ENCODE measurements at regions not wholly inside any gene's neighbourhood (a gene's known extent, or its start where the extent isn't known, plus 50 kb on each side); places are given as distances from the start of the nearest gene placed in this dataset.
"Not testable (repeated sequence)": the region's sequence is repeated elsewhere in the genome, so short reads cannot be mapped to it uniquely, and the experiment has no call there.

DNA sequence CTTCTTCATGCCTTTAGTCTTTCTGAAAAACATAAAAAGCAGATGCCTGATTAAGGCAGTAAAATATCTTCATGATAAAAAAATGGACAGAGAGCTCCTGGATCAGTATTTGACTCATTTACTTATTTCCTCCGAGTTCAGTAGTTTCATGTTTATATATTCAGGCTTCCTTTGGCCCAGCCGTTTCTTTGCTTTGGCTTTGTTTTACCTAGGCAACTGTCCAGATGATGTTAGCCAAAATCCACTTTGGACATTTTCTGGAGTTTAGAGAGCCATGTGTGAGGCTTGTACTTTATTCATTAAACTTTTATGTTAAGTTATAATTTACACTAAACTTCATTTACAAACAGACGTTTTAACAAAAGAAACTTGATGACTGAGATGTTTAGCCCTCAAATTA lies 307.1 kb upstream of the RSPO3 start:
- DNase-seq (ENCODE audit: low read depth): no peak

DNA sequence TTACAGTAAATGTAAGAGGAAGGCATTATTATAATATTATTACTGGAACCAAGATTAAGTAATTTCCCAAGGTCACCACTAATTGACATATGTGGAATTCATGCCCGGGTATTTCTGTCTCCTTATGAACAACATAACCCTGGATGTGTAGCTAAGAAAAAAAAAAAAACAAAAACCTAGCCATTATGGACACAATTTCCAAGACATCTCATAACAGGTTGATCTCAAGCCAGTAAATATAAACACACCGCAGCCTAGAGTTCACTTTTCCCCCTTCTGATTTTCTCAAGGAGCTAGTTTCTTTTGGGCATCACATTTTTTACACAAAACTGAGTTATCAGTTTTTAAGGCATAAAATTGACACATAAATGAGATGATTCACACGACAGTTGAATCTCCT lies 306.5 kb upstream of the RSPO3 start:
- DNase-seq (ENCODE audit: low read depth): no peak

DNA sequence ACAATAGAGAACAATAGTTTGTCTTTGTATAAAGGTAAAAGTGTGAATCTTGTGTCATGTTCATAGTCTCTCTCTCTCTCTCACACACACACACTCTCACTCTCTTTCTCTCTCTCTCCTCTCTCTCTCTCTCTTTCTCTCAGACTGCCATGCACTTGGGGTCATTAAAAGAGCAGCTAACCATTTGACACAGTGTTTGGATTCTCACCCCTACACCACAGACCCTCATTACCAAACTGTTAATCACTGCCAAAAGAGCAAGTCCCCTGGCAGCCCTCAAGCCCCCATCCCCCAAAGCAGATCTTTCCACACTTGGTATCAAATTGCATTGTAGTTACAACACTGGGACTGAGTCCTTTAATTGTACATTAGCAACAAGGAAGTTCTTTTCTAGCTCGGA lies 305.8 kb upstream of the RSPO3 start:
- DNase-seq (ENCODE audit: low read depth): no peak

DNA sequence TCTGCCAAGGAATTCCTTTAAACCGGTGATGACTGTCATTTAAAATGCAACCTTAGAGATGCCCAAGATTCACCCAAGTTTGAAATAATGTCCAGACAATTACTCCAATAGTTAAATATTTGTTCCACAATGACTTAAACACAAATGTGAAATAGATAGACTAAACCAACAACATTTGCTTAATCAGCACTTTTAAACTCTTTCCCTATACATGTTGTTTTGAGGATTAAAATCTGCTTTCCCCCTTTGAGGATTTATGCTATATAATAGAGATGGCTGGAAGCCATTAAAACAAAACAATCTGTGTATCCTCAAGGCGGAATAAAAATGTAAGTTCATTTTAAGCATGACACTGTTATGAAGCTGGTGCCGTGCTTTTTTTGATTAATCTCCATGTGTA lies 297.8 kb upstream of the RSPO3 start:
- DNase-seq (ENCODE audit: low read depth): no peak

DNA sequence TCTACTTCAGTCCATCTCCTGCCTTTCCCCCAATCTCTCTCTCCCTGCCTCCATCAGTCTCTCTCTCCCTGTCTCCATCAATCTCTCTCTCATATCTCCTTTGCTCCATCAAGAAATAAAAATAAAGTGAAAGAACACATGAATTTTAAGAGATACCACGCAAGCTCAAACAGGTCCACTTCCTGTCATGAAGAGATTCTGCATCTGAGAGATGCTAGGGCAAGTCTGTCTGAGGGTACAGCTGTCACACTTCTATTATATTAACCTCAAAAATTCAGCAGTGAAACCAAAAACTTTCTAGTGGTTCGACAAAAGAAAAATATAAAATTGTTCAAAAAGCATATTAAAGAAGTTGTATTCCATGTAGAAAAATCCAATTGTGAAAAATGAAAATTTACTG lies 296.8 kb upstream of the RSPO3 start:
- DNase-seq (ENCODE audit: low read depth): no peak

DNA sequence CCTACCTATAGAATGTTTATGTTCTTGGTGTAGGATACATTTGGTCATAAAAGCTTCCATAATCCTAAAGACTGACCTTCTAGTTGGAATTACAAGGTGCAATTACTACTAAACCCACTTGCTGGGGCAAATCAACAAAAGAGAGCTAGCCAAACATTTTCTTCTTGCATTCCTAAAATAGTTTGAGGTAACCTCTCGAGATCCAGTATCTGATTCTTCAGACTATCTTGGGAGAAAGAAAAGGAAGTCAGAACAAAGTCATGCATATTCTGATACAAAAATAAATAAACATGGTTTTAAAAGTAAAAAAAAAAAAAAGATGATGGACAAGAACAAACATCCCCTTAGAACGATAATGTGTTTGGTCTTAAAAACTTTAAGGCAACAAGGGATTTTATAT lies 294.2 kb upstream of the RSPO3 start:
- no peak for DNase-seq (ENCODE audit: low read depth)

DNA sequence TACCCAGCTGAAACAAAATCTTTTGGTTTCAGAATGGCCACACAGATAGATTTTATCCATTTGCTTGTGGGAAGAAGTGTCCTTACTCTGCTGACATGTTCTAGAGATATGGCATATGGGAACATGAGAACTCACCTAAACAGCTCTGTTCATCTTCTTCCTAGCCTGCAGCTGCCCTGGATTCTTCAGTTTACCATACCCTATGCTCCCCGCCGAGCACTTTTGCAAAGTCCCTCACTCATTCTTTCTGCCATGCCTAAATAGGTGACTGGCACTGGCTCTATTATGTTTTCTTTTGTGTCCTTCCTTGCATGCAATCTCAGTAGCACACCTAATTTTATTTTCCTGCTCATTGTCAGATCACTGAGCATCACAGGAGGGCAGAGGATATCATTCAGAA lies 293.7 kb upstream of the RSPO3 start:
- no peak for DNase-seq (ENCODE audit: low read depth)

DNA sequence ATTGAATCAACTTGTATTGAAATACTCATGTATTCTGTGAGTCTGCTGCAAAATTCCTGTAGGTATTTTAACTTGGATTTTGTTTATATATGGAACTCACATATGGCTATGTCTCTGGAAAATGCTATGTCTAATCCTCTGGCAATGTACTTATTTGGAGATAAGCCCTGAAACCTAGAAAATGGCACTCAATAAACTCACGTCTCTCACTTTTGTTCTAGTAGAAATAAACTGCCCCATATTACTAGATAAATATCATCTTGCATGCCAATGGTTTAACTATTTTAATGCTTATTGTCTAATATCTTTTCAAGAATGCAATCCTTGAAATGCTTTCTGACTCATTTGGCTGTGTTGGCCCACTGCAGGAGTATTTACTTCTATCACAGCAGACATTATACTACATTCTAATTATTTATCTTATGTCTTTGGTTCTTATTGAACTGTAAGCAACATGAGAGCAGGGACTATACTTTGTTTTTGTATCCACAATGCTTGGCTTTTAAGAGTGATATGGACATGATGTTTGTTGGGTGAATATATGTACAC lies 292.2 kb upstream of the RSPO3 start:
- DNase-seq (ENCODE audit: low read depth): no peak

DNA sequence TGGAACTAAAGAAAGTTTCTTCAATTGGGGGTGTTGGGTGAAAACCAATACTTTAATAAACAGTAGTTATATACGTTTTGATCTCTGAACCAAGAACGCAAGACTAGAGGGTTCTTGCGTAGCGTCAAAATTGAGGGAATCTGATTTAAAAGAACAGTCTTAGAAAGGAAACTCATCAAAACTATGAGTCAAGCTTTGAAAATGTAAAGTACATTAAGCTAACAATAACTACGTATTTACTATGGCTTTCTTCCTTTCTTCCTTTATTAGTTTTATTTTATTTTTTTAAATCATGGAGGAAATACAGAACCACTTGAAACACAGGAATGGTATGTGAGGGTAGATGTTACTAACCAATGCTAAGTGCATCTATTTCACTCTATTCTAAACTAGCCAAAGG lies 287.0 kb upstream of the RSPO3 start:
- DNase-seq (ENCODE audit: low read depth): no peak

DNA sequence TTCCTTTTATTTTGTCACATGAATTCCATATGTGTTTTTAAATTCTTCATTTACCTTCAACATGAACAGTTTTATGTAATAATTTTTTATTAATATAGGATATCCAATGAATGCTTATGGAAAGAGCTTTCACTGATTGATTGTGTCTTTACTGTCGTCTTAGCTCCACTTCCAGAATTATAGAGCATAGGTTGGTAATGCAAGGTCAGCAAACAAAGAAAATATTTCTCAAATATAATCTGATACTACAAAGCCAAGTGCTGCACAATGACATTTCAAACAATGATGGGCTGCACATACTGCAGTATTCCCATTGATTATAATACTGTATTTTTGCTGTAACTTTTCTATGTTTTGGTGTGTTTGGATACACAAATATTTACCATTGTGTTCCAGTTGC lies 275.7 kb upstream of the RSPO3 start:
- no peak for DNase-seq (ENCODE audit: low read depth)

DNA sequence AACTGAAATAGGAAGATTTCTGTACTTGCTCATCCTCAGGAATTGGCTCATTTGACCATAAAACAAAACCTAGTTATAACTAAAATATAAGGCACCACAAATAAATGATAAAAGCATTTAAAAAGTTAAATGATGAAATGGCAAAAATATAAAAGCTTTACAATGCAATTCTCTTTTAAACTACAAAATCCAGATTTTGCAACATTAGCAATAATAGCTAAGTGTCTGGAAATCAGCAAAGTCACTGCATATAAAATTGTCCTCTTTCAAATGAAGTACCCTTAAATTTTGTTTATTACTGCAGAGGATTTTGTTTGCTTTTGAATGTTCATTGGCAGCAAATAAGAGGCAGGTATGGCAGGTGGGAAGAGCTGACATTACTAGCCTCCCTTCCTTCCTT lies 270.4 kb upstream of the RSPO3 start:
- DNase-seq (ENCODE audit: low read depth): no peak

DNA sequence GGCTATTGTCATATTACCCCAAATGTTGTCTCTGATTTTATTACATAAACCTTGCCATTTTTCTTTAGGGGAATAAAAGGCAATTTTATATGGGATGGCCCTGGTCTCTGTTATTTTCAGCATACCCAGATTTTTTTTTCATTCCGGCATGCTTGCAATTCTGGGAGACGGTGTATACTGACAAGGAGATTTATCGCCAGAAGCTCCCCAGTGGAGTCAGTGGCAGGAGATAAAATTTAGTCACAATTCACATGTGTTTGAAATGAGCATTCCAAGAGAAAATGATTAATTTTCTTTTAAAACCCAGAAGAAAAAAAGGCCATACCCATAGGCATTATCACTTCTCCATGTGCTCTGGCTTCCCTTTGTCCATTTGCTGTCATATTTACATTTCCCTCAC lies 250.8 kb upstream of the RSPO3 start:
- no peak for DNase-seq (ENCODE audit: low read depth)

DNA sequence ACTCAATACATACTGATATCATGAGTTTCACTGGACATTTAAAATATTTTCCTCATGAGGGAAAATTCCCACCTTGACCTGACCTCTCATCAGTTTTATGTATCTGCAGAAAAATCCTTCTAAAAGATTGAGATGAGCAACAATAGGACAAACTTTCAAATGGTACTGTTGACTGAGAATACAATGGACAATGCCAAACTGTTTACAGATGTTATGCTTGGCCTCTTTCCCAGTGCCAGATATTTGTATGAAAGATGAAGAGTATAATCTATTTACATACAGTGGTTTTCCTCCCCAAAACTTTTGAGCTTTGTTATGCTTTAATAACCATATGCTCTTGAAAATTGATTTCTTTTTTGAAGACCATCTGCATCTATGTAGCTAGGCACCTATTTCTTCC lies 245.1 kb upstream of the RSPO3 start:
- DNase-seq (ENCODE audit: low read depth): no peak

DNA sequence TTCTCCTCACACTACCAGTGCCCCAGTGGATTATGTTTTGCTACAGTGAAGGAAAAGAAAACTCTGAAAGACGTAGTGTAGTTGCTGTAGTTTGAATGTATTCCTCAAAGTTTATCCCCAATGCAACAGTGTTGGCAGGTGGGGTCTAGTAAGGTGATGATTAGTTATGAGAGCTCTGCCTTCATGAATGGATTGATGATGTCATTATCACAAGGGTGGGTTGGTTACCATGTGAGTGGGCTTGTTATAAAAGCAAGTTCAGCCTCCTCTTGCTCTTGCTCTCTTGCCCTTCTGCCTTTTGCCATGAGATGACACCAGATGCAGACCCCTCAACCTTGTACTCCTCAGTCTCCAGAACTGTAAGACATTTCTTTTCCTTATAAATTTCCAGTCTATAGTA lies 244.7 kb upstream of the RSPO3 start:
- DNase-seq (ENCODE audit: low read depth): no peak

DNA sequence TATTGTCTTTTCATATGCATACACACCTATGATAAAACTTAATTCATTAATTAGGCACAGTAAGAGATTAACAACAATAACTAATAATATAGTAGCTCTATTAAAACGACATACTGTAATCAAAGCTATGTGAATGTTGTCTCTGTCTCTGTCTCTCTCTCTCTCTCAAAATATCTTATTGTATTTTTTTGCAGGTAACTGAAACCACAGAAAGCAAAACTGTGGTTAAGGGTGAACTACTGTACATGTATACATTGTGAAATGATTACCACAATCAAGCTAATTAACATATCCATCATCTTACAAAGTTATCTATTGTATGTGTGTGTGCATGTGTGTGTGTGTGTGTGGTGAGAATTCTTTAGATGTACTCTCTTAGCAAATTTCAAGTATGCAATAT lies 242.0 kb upstream of the RSPO3 start:
- no peak for DNase-seq (ENCODE audit: low read depth)

DNA sequence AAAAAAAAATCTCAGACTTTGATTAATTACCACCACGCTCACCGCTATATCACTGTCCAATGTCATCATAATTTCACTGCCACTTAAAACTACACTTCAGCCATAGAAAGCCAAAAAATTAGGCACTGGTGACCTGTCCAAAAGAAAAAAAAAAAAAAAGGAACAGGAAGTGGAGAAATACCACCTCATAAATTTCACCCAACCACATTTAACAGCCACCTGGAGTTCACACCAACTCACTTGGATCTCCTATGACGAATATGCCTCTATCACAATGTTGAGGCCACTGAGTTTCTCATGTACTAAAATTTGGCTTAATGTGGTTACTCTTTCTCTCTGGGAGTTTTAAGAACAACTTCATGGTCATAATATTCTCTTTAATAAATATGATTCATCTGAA lies 237.5 kb upstream of the RSPO3 start:
- no peak for DNase-seq (ENCODE audit: low read depth)

DNA sequence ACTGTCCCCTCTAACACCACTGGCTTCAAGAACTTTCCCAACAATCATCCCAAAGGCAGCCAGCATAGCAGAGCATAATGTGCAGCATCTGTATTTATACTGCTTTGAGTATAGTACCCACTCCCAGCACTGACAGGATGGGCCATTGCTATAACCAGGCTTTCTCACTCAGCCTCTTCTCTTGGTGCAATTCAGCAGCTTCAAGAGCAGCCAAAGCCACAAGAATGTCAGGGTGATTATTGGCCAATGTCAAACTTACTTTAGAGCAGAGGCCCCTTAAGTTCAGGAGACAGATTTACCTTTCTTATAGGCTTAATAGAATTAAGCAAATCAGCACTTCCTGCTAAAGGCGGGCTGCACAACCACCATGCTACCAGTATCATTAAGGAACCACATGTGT lies 232.4 kb upstream of the RSPO3 start:
- DNase-seq (ENCODE audit: low read depth): no peak

DNA sequence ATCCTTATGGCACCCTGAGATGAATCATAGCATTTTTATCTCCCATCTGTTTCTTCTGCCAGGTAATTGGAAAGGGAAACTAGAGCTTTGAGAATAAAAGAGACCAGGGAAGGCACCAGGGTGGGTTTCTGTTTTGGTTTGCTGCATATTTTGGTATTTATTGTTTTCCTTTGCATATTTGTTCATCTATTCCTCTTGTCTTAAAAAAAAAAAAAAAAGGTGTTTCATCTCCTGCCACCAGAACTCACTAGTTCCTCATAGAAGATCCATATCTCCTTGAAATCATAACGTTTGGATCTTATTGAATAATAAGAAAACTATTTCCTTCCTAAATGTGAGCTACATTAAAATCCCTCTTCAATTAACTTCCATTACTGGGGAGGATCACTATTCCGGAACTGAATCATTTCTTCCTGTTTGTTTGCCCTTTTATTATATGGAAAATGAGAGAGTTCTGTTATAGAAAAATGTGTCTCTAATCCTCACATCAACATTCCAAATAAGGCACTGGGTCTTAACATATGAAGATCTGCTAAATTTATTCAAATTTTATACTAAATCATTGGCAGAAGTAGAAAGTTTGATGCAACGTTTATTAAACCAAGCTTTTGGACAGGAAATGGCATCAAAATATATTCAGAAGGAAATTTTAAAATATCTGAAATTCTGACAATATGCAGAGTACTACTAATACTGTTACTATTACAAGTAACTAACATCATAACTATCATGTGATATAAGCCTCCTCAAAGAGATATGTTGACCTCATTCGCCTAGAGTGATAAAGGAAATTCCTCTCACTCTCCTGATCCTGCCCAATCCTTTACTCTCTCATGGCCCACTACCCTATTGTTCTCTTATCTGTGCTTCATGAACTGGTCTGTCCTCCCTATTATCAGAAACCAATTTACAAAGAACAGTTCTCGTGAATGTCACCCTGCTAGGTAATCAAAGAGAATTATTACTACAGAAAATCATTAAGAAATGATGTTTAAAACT lies 229.4 kb upstream of the RSPO3 start:
- no peak for DNase-seq (ENCODE audit: low read depth)

DNA sequence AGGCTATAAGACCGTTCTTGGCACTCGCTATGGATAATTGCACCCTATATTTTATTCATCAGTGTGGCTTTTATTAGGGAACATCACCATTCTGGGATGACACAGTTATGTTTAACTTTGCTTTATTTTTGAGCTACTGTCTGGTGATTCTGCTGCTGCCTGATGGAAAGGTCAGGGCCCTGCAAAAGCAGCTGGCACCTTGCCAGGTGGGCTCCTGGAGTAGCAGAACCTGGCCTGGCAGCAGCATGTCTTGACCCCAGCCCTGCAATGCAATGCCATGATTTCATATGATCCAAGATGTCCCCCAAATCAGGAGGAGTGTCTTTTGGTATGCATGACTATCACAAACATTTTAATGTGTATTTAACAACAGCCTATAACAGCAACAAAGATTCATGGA lies 228.4 kb upstream of the RSPO3 start:
- no peak for DNase-seq (ENCODE audit: low read depth)

DNA sequence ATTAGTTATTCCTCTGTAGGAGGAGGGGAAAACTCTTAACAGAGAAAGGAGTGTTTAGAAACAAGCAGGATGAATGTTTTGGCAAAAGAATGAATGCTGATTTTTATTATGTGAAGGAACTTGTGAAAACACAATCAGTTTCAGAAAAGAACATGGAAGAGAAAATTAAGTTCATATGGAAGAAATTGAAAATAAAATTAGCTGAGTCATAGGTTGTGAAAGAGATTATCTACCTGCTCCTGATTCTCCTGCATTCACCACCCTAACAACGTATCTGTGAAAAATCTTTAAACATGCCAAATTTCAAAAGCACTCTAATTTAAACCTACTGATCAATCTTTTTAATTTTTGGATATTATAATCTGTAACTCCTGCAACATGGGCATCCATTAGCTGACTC lies 227.3 kb upstream of the RSPO3 start:
- DNase-seq (ENCODE audit: low read depth): no peak

DNA sequence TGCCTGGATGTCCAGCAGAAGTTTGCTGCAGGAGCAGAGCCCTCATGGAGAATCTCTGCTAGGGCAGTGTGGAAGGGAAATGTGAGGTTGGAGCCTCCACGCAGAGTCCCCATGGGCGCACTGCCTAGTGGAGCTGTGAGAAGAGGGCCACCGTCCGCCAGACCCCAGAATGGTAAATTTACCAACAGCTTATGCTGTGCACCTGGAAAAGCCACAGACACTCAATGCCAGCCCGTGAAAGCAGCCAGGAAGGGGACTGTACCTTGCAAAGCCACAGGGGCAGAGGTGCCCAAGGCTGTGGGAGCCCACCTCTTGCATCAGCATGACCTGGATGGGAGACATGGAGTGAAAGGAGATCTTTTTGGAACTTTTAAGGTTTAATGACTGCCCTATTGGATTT lies 225.6 kb upstream of the RSPO3 start:
- DNase-seq (ENCODE audit: low read depth): not testable (repeated sequence)

DNA sequence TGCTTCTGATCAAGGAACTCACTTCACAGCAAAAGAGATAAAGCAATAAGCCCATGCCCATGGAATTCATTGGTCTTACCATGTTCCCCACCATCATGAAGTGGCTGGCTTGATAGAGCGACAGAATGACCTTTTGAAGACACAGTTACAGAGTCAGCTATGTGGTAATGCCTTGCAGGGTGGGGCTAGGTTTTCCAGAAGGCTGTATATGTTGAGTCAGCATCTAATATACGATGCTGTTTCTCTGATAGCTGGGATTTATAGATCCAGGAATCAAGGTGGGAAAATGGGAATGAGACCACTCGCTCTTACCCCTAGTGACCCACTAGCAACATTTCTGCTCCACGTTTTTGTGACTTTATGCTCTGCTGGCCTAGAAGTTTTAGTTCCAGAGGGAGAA lies 220.7 kb upstream of the RSPO3 start:
- DNase-seq (ENCODE audit: low read depth): no peak

DNA sequence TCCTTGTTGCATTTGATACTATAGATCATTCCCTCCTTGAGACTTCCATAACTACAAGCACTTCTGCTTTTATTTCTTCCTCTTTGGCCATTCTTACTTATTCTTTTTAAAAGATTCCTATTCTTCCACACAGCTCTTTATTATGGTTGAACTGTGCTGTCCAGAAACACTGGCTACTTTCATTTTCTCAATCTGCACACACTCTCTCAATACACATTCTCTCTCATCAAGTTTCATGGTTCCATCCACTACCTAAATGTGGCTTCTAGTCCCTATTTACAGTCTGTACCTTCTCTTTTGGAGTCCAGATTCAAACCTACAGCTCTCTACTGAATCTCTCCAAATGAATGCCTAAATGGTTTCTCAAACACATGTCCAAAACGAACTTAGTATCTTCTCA lies 214.3 kb upstream of the RSPO3 start:
- no peak for DNase-seq (ENCODE audit: low read depth)

DNA sequence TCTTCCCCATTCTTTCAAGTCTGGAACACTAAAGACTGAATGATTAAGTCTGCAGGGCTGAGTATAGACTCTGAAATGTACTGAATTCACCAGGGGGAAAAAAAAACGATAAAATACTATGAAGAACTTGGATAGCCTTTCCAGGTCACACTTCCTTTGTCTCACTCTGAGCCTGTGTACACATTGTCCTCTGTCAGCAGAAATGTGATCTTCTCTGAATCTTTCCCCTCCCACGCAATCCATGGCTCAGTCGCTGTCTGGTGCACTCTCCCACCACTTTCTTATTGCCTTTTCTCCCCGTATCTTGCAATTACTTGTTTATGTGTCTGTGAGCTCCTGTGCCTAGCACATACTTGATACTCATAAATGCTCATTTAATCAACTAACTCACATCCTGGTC lies 212.6 kb upstream of the RSPO3 start:
- DNase-seq (ENCODE audit: low read depth): no peak
